DOHH2 (cell line): ENCODE measurements at regions not wholly inside any gene's neighbourhood (a gene's known extent, or its start where the extent isn't known, plus 50 kb on each side); places are given as distances from the start of the nearest gene placed in this dataset.

Experiments used
- H3F3A ChIP-seq: fragments of 200-600 bp; sonication (generic), shearing (Covaris generic); 2 replicates; pipeline ENCODE4 v1.6.0; 2016; ENCODE audit warnings: antibody characterized with exemption, mild to moderate bottlenecking; ENCODE audit not compliant: control insufficient read depth, insufficient read depth
- H3K27ac ChIP-seq: fragments of 200-600 bp; sonication (generic); 2 replicates; pipeline ENCODE4 v1.5.1; 2014; ENCODE audit warnings: low read depth, mild to moderate bottlenecking, low read length, moderate library complexity
- H3K27me3 ChIP-seq: fragments of 200-600 bp; sonication (generic); 2 replicates; pipeline ENCODE4 v1.6.1; 2014; ENCODE audit warnings: mild to moderate bottlenecking, low read length, mixed read lengths; ENCODE audit not compliant: control insufficient read depth
- H3K36me3 ChIP-seq: fragments of 200-600 bp; sonication (generic); 2 replicates; pipeline ENCODE4 v1.6.1; 2014; ENCODE audit warnings: mild to moderate bottlenecking, low read length, moderate library complexity, mixed read lengths; ENCODE audit not compliant: control insufficient read depth
- H3K4me1 ChIP-seq: fragments of 200-600 bp; sonication (generic); 2 replicates; pipeline ENCODE4 v1.6.1; 2014; ENCODE audit warnings: mild to moderate bottlenecking, low read length, mixed read lengths; ENCODE audit not compliant: control insufficient read depth
- H3K4me2 ChIP-seq: fragments of 200-600 bp; sonication (generic); 2 replicates; pipeline ENCODE4 v1.6.0; 2014; ENCODE audit warnings: mild to moderate bottlenecking, low read length, moderate library complexity
- H3K4me3 ChIP-seq: fragments of 200-600 bp; sonication (generic); 2 replicates; pipeline ENCODE4 v1.5.1; 2014; ENCODE audit warnings: mild to moderate bottlenecking, low read length, mixed read lengths
- H3K79me2 ChIP-seq: fragments of 200-600 bp; sonication (generic); 2 replicates; pipeline ENCODE4 v1.6.1; 2014; ENCODE audit warnings: mild to moderate bottlenecking, low read length, mixed read lengths; ENCODE audit not compliant: control insufficient read depth
- H3K9me2 ChIP-seq: fragments of 200-600 bp; sonication (generic); replicated peaks from 2 replicates; pipeline ENCODE4 v1.6.1; 2014; ENCODE audit warnings: mild to moderate bottlenecking, low read length, mixed read lengths; ENCODE audit not compliant: control insufficient read depth
- H3K9me3 ChIP-seq: fragments of 200-600 bp; sonication (generic); 2 replicates; pipeline ENCODE4 v1.6.1; 2014; ENCODE audit warnings: antibody characterized with exemption, low read length, mixed read lengths; ENCODE audit not compliant: control insufficient read depth, insufficient read depth
- H4K20me1 ChIP-seq: fragments of 200-600 bp; sonication (generic); 2 replicates; pipeline ENCODE4 v1.6.0; 2014; ENCODE audit warnings: low read depth, mild to moderate bottlenecking, antibody characterized with exemption, low read length, moderate library complexity; ENCODE audit not compliant: control insufficient read depth, insufficient read depth
- CTCF ChIP-seq: fragments of 200-600 bp; sonication (generic); IDR thresholded peaks from one replicate; pipeline ENCODE4 v1.5.1; 2014; ENCODE audit warnings: antibody characterized with exemption, mild to moderate bottlenecking, low read depth, low read length; ENCODE audit not compliant: poor library complexity, severe bottlenecking
- EZH2phosphoT487 ChIP-seq: fragments of 200-600 bp; sonication (generic); IDR thresholded peaks from 2 replicates; pipeline ENCODE4 v1.6.1; 2017; ENCODE audit warnings: borderline replicate concordance, mild to moderate bottlenecking, antibody characterized with exemption, low read length, moderate library complexity, mixed read lengths

GRCh38 chr11:109584001-109584972 lies 162.3 kb downstream of the C11orf87 start:
- no peak overlapping the region for H3K4me2 ChIP-seq
- no peaks in the 10 kb centered on the region for H3F3A ChIP-seq
- TF ChIP-seq CTCF: no peak
- TF ChIP-seq EZH2phosphoT487: no peak

GRCh38 chr11:109586789-109587188 lies 164.8 kb downstream of the C11orf87 start:
- no peaks in the 10 kb centered on the region for H3K27me3 ChIP-seq
- no peak overlapping the region for H3K4me3 ChIP-seq
- H3K27ac ChIP-seq: no peak overlapping the region
- H3K36me3 ChIP-seq: no peaks in the 10 kb centered on the region
- no peaks in the 10 kb centered on the region for H4K20me1 ChIP-seq
- no peak overlapping the region for H3K4me2 ChIP-seq
- H3F3A ChIP-seq: no peaks in the 10 kb centered on the region
- TF ChIP-seq CTCF: no peak
- TF ChIP-seq EZH2phosphoT487: no peak
- H3K9me3 ChIP-seq: no peaks in the 10 kb centered on the region
- no peaks in the 10 kb centered on the region for H3K4me1 ChIP-seq
- no peaks in the 10 kb centered on the region for H3K79me2 ChIP-seq
- H3K9me2 ChIP-seq: no peaks in the 10 kb centered on the region

More at GRCh38 chr11:109584001-109584972, 162.3 kb downstream of the C11orf87 start:
- Histone ChIP-seq H3K36me3 (no peaks in the 10 kb centered on the region), H3K27me3 (no peaks in the 10 kb centered on the region), H3K9me3 (no peaks in the 10 kb centered on the region), H3K4me3 (no peak overlapping the region), H3K27ac (no peak overlapping the region), H3K9me2 (no peaks in the 10 kb centered on the region), H4K20me1 (no peaks in the 10 kb centered on the region), H3K79me2 (no peaks in the 10 kb centered on the region), H3K4me1 (no peaks in the 10 kb centered on the region)

GRCh38 chr11:109590782-109591181 lies 168.8 kb downstream of the C11orf87 start:
- Histone ChIP-seq H3K4me1 (no peaks in the 10 kb centered on the region), H3F3A (no peaks in the 10 kb centered on the region), H3K9me3 (no peaks in the 10 kb centered on the region), H3K36me3 (no peaks in the 10 kb centered on the region), H3K27ac (no peak overlapping the region), H3K9me2 (no peaks in the 10 kb centered on the region), H4K20me1 (no peaks in the 10 kb centered on the region), H3K79me2 (no peaks in the 10 kb centered on the region), H3K4me3 (no peak overlapping the region), H3K27me3 (0 out of 2 replicates have a peak, but pooled peaks cover 2% of the 10 kb centered on the region), H3K4me2 (no peak overlapping the region)
- no peak for TF ChIP-seq CTCF
- TF ChIP-seq EZH2phosphoT487: no peak
